HEK293 (cell line): ENCODE measurements at regions not wholly inside any gene's neighbourhood (a gene's known extent, or its start where the extent isn't known, plus 50 kb on each side); places are given as distances from the start of the nearest gene placed in this dataset.

Source experiments
- GFI1B ChIP-seq: fragments of 450-650 bp; formaldehyde crosslinking; IDR thresholded peaks from 2 replicates; pipeline ENCODE4 v1.5.1; 2016; ENCODE audit warnings: missing biosample characterization, missing genetic modification characterization
- REST ChIP-seq: fragments of 450-650 bp; formaldehyde crosslinking; IDR thresholded peaks from 2 replicates; pipeline ENCODE4 v1.5.1; 2016; ENCODE audit warnings: missing biosample characterization, missing genetic modification characterization
- SP3 ChIP-seq: fragments of 450-650 bp; formaldehyde crosslinking; IDR thresholded peaks from 2 replicates; pipeline ENCODE4 v1.5.1; 2016; ENCODE audit warnings: missing biosample characterization, missing genetic modification characterization
- ZBTB26 ChIP-seq: fragments of 450-650 bp; formaldehyde crosslinking; optimal IDR thresholded peaks from 2 replicates; pipeline ENCODE3; 2016; ENCODE audit warnings: missing biosample characterization, mild to moderate bottlenecking, missing genetic modification characterization
- ZBTB6 ChIP-seq: fragments of 450-650 bp; formaldehyde crosslinking; IDR thresholded peaks from 2 replicates; pipeline ENCODE4 v1.5.1; 2017; ENCODE audit warnings: missing biosample characterization, missing genetic modification characterization
- ZNF23 ChIP-seq: fragments of 450-650 bp; formaldehyde crosslinking; IDR thresholded peaks from 2 replicates; pipeline ENCODE4 v1.5.1; 2016; ENCODE audit warnings: missing biosample characterization, missing genetic modification characterization, borderline replicate concordance
- ZNF248 ChIP-seq: fragments of 450-650 bp; formaldehyde crosslinking; IDR thresholded peaks from 2 replicates; pipeline ENCODE4 v1.5.1; 2017; ENCODE audit warnings: missing biosample characterization, missing genetic modification characterization
- ZNF335 ChIP-seq: fragments of 450-650 bp; formaldehyde crosslinking; conservative IDR thresholded peaks from 2 replicates; pipeline ENCODE4 v1.5.1; 2016; ENCODE audit warnings: missing biosample characterization, missing genetic modification characterization
- ZNF398 ChIP-seq: fragments of 450-650 bp; formaldehyde crosslinking; IDR thresholded peaks from 2 replicates; pipeline ENCODE4 v1.5.1; 2017; ENCODE audit warnings: missing biosample characterization, missing genetic modification characterization
- ZNF529 ChIP-seq: fragments of 450-650 bp; formaldehyde crosslinking; IDR thresholded peaks from 2 replicates; pipeline ENCODE4 v1.5.1; 2017; ENCODE audit warnings: missing genetic modification characterization, missing biosample characterization; ENCODE audit not compliant: insufficient replicate concordance
- ZNF555 ChIP-seq: fragments of 450-650 bp; formaldehyde crosslinking; conservative IDR thresholded peaks from 2 replicates; pipeline ENCODE4 v1.5.1; 2017; ENCODE audit warnings: missing biosample characterization, mild to moderate bottlenecking, missing genetic modification characterization, inconsistent platforms
- ZNF660 ChIP-seq: fragments of 450-650 bp; IDR thresholded peaks from 2 replicates; pipeline ENCODE4 v1.5.1; 2018; ENCODE audit warnings: missing biosample characterization, mild to moderate bottlenecking, missing genetic modification characterization
- ZNF768 ChIP-seq: fragments of 450-650 bp; formaldehyde crosslinking; IDR thresholded peaks from 2 replicates; pipeline ENCODE4 v1.5.1; 2018; ENCODE audit warnings: missing biosample characterization, mild to moderate bottlenecking, missing genetic modification characterization
- ZNF776 ChIP-seq: fragments of 450-650 bp; formaldehyde crosslinking; IDR thresholded peaks from 2 replicates; pipeline ENCODE4 v1.5.0; 2017; ENCODE audit warnings: missing biosample characterization, missing genetic modification characterization, borderline replicate concordance
- ZNF837 ChIP-seq: fragments of 450-650 bp; formaldehyde crosslinking; IDR thresholded peaks from 2 replicates; pipeline ENCODE4 v1.5.1; 2016; ENCODE audit warnings: missing biosample characterization, missing genetic modification characterization
- ZSCAN18 ChIP-seq: fragments of 450-650 bp; formaldehyde crosslinking; IDR thresholded peaks from 2 replicates; pipeline ENCODE4 v1.5.1; 2016; ENCODE audit warnings: missing biosample characterization, missing genetic modification characterization

GRCh38 chr6:55925292-55925691 is 49.9 kb upstream of the BMP5 start (continued):
- TF ChIP-seq ZSCAN18 (no peak), ZNF248 (no peak), ZNF335 (no peak), ZNF660 (tag by site-specific recombination) (no peak), REST (tag by site-specific recombination) (no peak), SP3 (no peak), ZNF398 (tag by site-specific recombination) (no peak), ZNF23 (tag by site-specific recombination) (no peak), GFI1B (tag by site-specific recombination) (no peak), ZNF776 (no peak), ZNF555 (tag by site-specific recombination) (no peak), ZNF768 (no peak), ZBTB26 (tag by site-specific recombination) (no peak), ZNF837 (tag by site-specific recombination) (no peak), ZNF529 (tag by site-specific recombination) (no peak), ZBTB6 (tag by site-specific recombination) (no peak)
- TF ChIP-seq, all 188 proteins: peak for 0
